Astrocyte (in vitro differentiated cells and primary cell): ENCODE measurements at regions not wholly inside any gene's neighbourhood (a gene's known extent, or its start where the extent isn't known, plus 50 kb on each side); places are given as distances from the start of the nearest gene placed in this dataset.
"Not testable (repeated sequence)": the region's sequence is repeated elsewhere in the genome, so short reads cannot be mapped to it uniquely, and the experiment has no call there.

Experiments used
- DNase-seq: peaks from one replicate; pipeline ENCODE4 v3.0.0-alpha.2; 2010; ENCODE audit warnings: low read depth
- FAIRE-seq: peaks from 2 replicates; lab custom pipeline; 2011; peaks lifted over from hg19 to GRCh38; lab: Jason Lieb, UNC
- H2AFZ ChIP-seq: 2 replicates; pipeline ENCODE4 v1.6.0; 2012; ENCODE audit warnings: low read depth, low read length, inconsistent platforms
- H3K27ac ChIP-seq: 2 replicates; pipeline ENCODE4 v1.5.1; 2011; ENCODE audit warnings: low read depth, low read length, inconsistent platforms
- H3K27me3 ChIP-seq: 2 replicates; pipeline ENCODE4 v1.6.0; 2011; ENCODE audit warnings: low read length, inconsistent platforms; ENCODE audit not compliant: insufficient read depth
- H3K36me3 ChIP-seq: 2 replicates; pipeline ENCODE4 v1.5.1; 2011; ENCODE audit warnings: low read length, inconsistent platforms; ENCODE audit not compliant: insufficient read depth
- H3K4me1 ChIP-seq: 2 replicates; pipeline ENCODE4 v1.5.1; 2011; ENCODE audit warnings: low read length, inconsistent platforms; ENCODE audit not compliant: insufficient read depth
- H3K4me2 ChIP-seq: 2 replicates; pipeline ENCODE4 v1.6.0; 2012; ENCODE audit warnings: low read length, inconsistent platforms
- H3K4me3 ChIP-seq: 2 replicates; pipeline ENCODE4 v1.5.1; 2011; ENCODE audit warnings: low read depth, mild to moderate bottlenecking, low read length, inconsistent platforms; ENCODE audit not compliant: insufficient read depth
- H3K79me2 ChIP-seq: 2 replicates; pipeline ENCODE4 v1.6.0; 2012; ENCODE audit warnings: mild to moderate bottlenecking, low read length, inconsistent platforms; ENCODE audit not compliant: insufficient read depth
- H3K9ac ChIP-seq: 2 replicates; pipeline ENCODE4 v1.6.0; 2012; ENCODE audit warnings: mild to moderate bottlenecking, low read length, inconsistent platforms
- H3K9me3 ChIP-seq: 2 replicates; pipeline ENCODE4 v1.5.1; 2012; ENCODE audit warnings: low read depth, mild to moderate bottlenecking, low read length, inconsistent platforms; ENCODE audit not compliant: insufficient read depth
- H4K20me1 ChIP-seq: 2 replicates; pipeline ENCODE4 v1.6.0; 2012; ENCODE audit warnings: low read length, inconsistent platforms; ENCODE audit not compliant: insufficient read depth
- H3K27ac Mint-ChIP-seq: one replicate; pipeline ENCODE4 v1.8.0; 2021; ENCODE audit warnings: mild to moderate bottlenecking, mixed read lengths; ENCODE audit not compliant: unreplicated experiment
- H3K27me3 Mint-ChIP-seq: one replicate; pipeline ENCODE4 v1.8.0; 2021; ENCODE audit warnings: low read depth, mixed read lengths; ENCODE audit not compliant: unreplicated experiment
- H3K36me3 Mint-ChIP-seq: one replicate; pipeline ENCODE4 v1.8.0; 2021; ENCODE audit warnings: low read depth, mixed read lengths; ENCODE audit not compliant: unreplicated experiment
- H3K4me1 Mint-ChIP-seq: one replicate; pipeline ENCODE4 v1.8.0; 2021; ENCODE audit warnings: low read depth, mixed read lengths; ENCODE audit not compliant: unreplicated experiment
- H3K4me3 Mint-ChIP-seq: one replicate; pipeline ENCODE4 v1.8.0; 2021; ENCODE audit warnings: mild to moderate bottlenecking, moderate library complexity, mixed read lengths; ENCODE audit not compliant: unreplicated experiment
- H3K9me3 Mint-ChIP-seq: one replicate; pipeline ENCODE4 v1.8.0; 2021; ENCODE audit warnings: mild to moderate bottlenecking, mixed read lengths; ENCODE audit not compliant: unreplicated experiment
- CTCF ChIP-seq: IDR thresholded peaks from 2 replicates; pipeline ENCODE4 v1.5.1; 2011; ENCODE audit warnings: low read depth, mild to moderate bottlenecking, inconsistent platforms, low read length, moderate library complexity; ENCODE audit not compliant: insufficient read depth
- EZH2 ChIP-seq: IDR thresholded peaks from 2 replicates; pipeline ENCODE4 v1.6.1; 2012; ENCODE audit warnings: mild to moderate bottlenecking, low read length, inconsistent platforms; ENCODE audit not compliant: insufficient read depth

DNA sequence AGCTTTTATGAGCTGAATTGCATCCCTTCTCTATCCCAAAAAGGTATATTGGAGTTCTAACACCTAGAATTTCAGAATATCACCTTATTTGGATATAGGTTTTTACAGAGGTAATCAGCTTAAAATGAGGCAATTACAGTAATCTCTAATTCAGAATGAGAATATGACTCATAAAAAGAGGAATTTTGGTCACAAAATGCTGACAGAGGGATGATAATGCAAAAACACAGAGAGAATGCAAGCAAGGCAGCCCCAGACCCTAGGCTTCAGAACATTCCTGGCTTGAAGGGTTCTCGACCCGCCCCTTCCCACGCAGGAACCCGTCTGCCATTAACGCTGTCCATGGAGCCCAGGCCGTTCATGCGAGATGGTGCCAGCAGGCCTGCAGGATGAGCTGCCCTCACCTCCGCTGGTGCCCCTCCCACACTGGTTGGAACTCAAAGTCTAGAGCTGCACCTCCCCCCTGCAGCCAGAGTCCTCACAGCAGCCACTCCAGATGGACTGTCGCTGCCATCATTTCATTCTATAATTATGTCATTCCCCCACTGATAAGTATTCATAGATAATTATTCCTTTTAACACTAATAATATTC is 1173.4 kb upstream of the ACO1 start:
- FAIRE-seq: no peak
- Histone ChIP-seq H3K36me3 (no peaks in the 10 kb centered on the region), H3K9ac (no peak overlapping the region), H3K4me2 (no peak overlapping the region), H4K20me1 (no peaks in the 10 kb centered on the region), H3K4me3 (no peak overlapping the region), H3K9me3 (no peaks in the 10 kb centered on the region), H3K27me3 (no peaks in the 10 kb centered on the region), H2AFZ (no peak overlapping the region), H3K79me2 (no peaks in the 10 kb centered on the region), H3K27ac (no peak overlapping the region), H3K4me1 (no peaks in the 10 kb centered on the region)
- Mint-ChIP-seq H3K27ac (peak overlapping the region; percentile 35), H3K27me3 (no peaks in the 10 kb centered on the region), H3K36me3 (no peaks in the 10 kb centered on the region), H3K4me3 (no peak overlapping the region), H3K9me3 (no peaks in the 10 kb centered on the region), H3K4me1 (peaks cover 6% of the 10 kb centered on the region)
- DNase-seq: no peak
- no peak for TF ChIP-seq EZH2
- no peak for TF ChIP-seq CTCF

DNA sequence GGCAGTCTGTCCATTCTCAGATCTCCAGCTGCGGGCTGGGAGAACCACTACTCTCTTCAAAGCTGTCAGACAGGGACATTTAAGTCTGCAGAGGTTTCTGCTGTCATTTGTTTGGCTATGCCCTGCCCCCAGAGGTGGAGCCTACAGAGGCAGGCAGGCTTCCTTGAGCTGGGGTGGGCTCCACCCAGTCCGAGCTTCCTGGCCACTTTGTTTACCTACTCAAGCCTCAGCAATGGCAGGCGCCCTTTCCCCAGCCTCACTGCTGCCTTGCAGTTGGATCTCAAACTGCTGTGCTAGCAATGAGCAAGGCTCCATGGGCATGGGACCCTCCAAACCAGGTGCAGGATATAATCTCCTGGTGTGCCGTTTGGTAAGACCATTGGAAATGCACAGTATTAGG is 1154.5 kb upstream of the ACO1 start:
- H3K27ac Mint-ChIP-seq, H2AFZ ChIP-seq, DNase-seq, H3K4me2 ChIP-seq, H3K4me1 ChIP-seq, H3K9me3 ChIP-seq, H3K4me3 Mint-ChIP-seq, H3K9ac ChIP-seq, H3K36me3 ChIP-seq, H3K27me3 Mint-ChIP-seq, H3K79me2 ChIP-seq, FAIRE-seq, H3K27me3 ChIP-seq, H4K20me1 ChIP-seq, H3K4me3 ChIP-seq, H3K4me1 Mint-ChIP-seq, H3K27ac ChIP-seq, H3K36me3 Mint-ChIP-seq: not testable (repeated sequence)
- H3K9me3 Mint-ChIP-seq: peaks cover 16% of the 10 kb centered on the region

DNA sequence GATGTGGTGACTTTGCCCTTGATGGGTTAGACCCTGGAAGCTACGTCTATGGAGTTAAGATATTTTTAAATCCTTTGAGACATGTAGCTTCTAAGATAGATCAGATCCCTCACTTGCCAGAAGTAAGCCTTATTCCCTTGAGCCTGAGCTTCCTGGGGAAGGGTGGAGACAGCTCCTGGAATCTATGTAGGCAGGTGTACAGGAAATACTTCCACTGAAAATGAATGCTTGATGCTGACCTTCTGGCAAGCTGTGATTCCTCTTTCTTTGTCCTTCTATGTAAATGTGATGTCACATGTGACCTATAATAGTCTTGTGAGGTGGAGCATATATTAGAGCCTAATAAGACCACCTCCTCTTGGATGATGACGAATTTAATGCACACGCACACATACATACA is 1152.0 kb upstream of the ACO1 start:
- Histone ChIP-seq H3K4me3 (no peak overlapping the region), H3K36me3 (no peaks in the 10 kb centered on the region), H3K4me1 (no peaks in the 10 kb centered on the region), H3K79me2 (no peaks in the 10 kb centered on the region), H3K27me3 (no peaks in the 10 kb centered on the region), H3K9me3 (no peaks in the 10 kb centered on the region), H3K4me2 (no peak overlapping the region), H2AFZ (no peak overlapping the region), H3K27ac (no peak overlapping the region), H4K20me1 (no peaks in the 10 kb centered on the region), H3K9ac (no peak overlapping the region)
- FAIRE-seq: no peak
- peaks cover 13% of the 10 kb centered on the region for H3K9me3 Mint-ChIP-seq
- no peaks in the 10 kb centered on the region for H3K27me3 Mint-ChIP-seq
- H3K4me3 Mint-ChIP-seq: no peak overlapping the region
- no peak for TF ChIP-seq EZH2
- no peak for TF ChIP-seq CTCF
- no peaks in the 10 kb centered on the region for H3K36me3 Mint-ChIP-seq
- no peak overlapping the region for H3K27ac Mint-ChIP-seq
- H3K4me1 Mint-ChIP-seq: no peaks in the 10 kb centered on the region
- no peak for DNase-seq
